GM12873 (cell line): ENCODE measurements at regions not wholly inside any gene's neighbourhood (a gene's known extent, or its start where the extent isn't known, plus 50 kb on each side); places are given as distances from the start of the nearest gene placed in this dataset.

ENCODE experiments used
- CTCF ChIP-seq: IDR thresholded peaks from 2 replicates; pipeline ENCODE4 v1.5.1; 2012; ENCODE audit warnings: low read depth, mild to moderate bottlenecking, moderate library complexity, low read length, control low read depth; ENCODE audit not compliant: insufficient read depth; ENCODE audit errors: missing control alignments

- no peak for TF ChIP-seq CTCF
These were observed 1441.2 kb downstream of the PCDH7 start for GRCh38 chr4:32161392-32161791.

GRCh38 chr4:32163125-32163524 is 1443.0 kb downstream of the PCDH7 start:
- no peak for TF ChIP-seq CTCF

GRCh38 chr4:32169841-32170240 is 1449.7 kb downstream of the PCDH7 start:
- no peak for TF ChIP-seq CTCF

GRCh38 chr4:32172086-32172485 is 1451.9 kb downstream of the PCDH7 start:
- TF ChIP-seq CTCF = no peak

- TF ChIP-seq CTCF = no peak
These were observed 1452.6 kb downstream of the PCDH7 start for GRCh38 chr4:32172761-32173160.

GRCh38 chr4:32180086-32180485 is 1459.9 kb downstream of the PCDH7 start:
- no peak for TF ChIP-seq CTCF

GRCh38 chr4:32184186-32184585 is 1464.0 kb downstream of the PCDH7 start:
- TF ChIP-seq CTCF = no peak
